Heart left ventricle (tissue), 13 donors: ENCODE measurements at regions not wholly inside any gene's neighbourhood (a gene's known extent, or its start where the extent isn't known, plus 50 kb on each side); places are given as distances from the start of the nearest gene placed in this dataset.
A peak's percentile ranks its signal among the peaks of the same experiment; 100 is the strongest.

Source experiments
- POLR2A ChIP-seq, 2 donors: fragments of 450-650 bp; IDR thresholded peaks; one replicate each; pipeline ENCODE4 v1.6.1; 2017; ENCODE audit warnings: antibody characterized with exemption in 2 of 2, mild to moderate bottlenecking in 2 of 2, moderate library complexity in 2 of 2
- TF ChIP-seq, protein P1 (sequence below), 12 donors: fragments of 200-600 bp; sonication (generic) in 4 of 12; IDR thresholded peaks; one replicate each; pipeline versions ENCODE4 v1.5.0 to v1.8.0; 2018 to 2022; ENCODE audit warnings: antibody characterized with exemption in 12 of 12, mild to moderate bottlenecking in 5 of 12
- donor health status: ischemic (EF 13 %, LVEDD 7.1; RV severe dilation, severe dysfunction).
- donor health status: DM: no; HTN: yes; CAD: no.
- donor health status: DM: no; HTN: no; CAD: no.
- donor health status: ischemic (EF 25% LVEDD 6.9; RV normal size, moderate dysfunction).
- donor health status: ischemic (EF 25% LVEDD 5.7; RV mildly dilated, moderate dysfunction).
- donor health status: ischemic (EF 35%, LVEDD 5.7; RV mildly dilated, moderate dysfunction).
- donor health status: nonischemic (EF 11% LVEDD 7.7; RV severe dilation, severe dysfunction).
- donor health status: DM: yes; HTN: yes; CAD: no.
- donor health status: PGD.
- donor health status: ischemic (EF 29% LVEDD 5.4; RV normal size, mild dysfunction).
- donor health status: nonischemic (EF 23%, LVEDD 6.1; RV moderate dilation, normal function).

DNA sequence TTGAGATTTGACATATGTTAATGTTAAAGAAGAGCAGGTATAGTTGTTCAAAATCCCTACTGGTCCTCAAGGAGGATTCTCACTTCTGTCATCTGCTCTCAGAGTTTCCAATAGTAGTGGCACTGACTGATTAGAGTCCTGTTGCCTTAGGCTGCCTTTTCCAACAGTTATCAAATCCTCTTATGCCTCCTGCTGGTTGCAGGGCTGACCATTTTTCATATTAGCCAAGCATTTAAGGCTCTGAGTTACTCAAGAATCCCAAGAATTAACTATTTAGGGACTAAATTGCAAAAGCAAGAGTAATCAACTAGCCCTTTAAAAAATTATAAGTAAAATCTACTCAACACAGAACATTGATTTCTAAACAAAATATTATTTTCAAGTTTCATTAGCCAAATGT, 212.0 kb upstream of the CHORDC1 start:
- TF ChIP-seq, protein P1, sequence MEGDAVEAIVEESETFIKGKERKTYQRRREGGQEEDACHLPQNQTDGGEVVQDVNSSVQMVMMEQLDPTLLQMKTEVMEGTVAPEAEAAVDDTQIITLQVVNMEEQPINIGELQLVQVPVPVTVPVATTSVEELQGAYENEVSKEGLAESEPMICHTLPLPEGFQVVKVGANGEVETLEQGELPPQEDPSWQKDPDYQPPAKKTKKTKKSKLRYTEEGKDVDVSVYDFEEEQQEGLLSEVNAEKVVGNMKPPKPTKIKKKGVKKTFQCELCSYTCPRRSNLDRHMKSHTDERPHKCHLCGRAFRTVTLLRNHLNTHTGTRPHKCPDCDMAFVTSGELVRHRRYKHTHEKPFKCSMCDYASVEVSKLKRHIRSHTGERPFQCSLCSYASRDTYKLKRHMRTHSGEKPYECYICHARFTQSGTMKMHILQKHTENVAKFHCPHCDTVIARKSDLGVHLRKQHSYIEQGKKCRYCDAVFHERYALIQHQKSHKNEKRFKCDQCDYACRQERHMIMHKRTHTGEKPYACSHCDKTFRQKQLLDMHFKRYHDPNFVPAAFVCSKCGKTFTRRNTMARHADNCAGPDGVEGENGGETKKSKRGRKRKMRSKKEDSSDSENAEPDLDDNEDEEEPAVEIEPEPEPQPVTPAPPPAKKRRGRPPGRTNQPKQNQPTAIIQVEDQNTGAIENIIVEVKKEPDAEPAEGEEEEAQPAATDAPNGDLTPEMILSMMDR (IDR thresholded peaks at IDR 0.05), result peak in 9 of 12 donors; percentile 11 to 46 (median 37)
- no peak for TF ChIP-seq POLR2A (IDR thresholded peaks at IDR 0.05)
